Chondrocyte (in vitro differentiated cells): ENCODE measurements at regions not wholly inside any gene's neighbourhood (a gene's known extent, or its start where the extent isn't known, plus 50 kb on each side); places are given as distances from the start of the nearest gene placed in this dataset.

Experiments
- DNase-seq: peaks from one replicate; pipeline ENCODE4 v3.0.0; 2021; ENCODE audit warnings: mixed read lengths, low spot score
- H3K27ac Mint-ChIP-seq: one replicate; pipeline ENCODE4 v1.8.0; 2021; ENCODE audit warnings: mild to moderate bottlenecking, moderate library complexity, mixed read lengths; ENCODE audit not compliant: unreplicated experiment
- H3K27me3 Mint-ChIP-seq: 2 replicates; pipeline ENCODE4 v1.8.0; 2021; ENCODE audit warnings: low read depth, mixed read lengths
- H3K36me3 Mint-ChIP-seq: 2 replicates; pipeline ENCODE4 v1.8.0; 2021; ENCODE audit warnings: low read depth, mixed read lengths
- H3K4me1 Mint-ChIP-seq: 2 replicates; pipeline ENCODE4 v1.8.0; 2021; ENCODE audit warnings: low read depth, mild to moderate bottlenecking, mixed read lengths
- H3K4me3 Mint-ChIP-seq: one replicate; pipeline ENCODE4 v1.8.0; 2021; ENCODE audit warnings: mild to moderate bottlenecking, moderate library complexity, mixed read lengths; ENCODE audit not compliant: unreplicated experiment
- H3K9me3 Mint-ChIP-seq: 2 replicates; pipeline ENCODE4 v1.8.0; 2021; ENCODE audit warnings: low read depth, mixed read lengths
- TF ChIP-seq, protein P1 (sequence below): fragments of 200-600 bp; sonication (generic); IDR thresholded peaks from 2 replicates; pipeline ENCODE4 v1.5.0; 2021; ENCODE audit warnings: antibody characterized with exemption, mild to moderate bottlenecking, moderate library complexity

DNA sequence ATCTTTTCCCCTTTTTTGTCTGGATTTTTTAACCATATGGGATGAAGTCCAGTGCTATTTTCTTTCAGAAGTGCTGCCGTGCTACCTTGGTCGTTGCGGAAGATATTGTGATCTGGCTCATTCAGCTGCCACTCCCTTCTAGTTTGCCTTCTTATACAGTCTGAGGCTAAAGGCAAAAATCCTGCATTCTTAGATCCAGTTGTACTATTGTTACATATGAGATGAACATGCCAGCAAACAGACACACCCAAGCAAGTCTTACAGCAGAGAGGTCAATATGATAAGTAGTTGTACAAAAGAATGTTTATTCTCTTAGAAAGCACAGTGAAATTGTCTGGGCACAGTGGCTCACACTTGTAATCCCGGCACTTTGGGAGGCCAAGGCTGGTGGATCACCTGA is 108.0 kb upstream of the COX10 start:
- Mint-ChIP-seq H3K36me3 (no peaks in the 10 kb centered on the region), H3K27ac (no peak overlapping the region), H3K4me3 (no peak overlapping the region), H3K27me3 (no peaks in the 10 kb centered on the region), H3K9me3 (peaks cover 4% of the 10 kb centered on the region), H3K4me1 (peaks cover 5% of the 10 kb centered on the region)
- TF ChIP-seq, protein P1, sequence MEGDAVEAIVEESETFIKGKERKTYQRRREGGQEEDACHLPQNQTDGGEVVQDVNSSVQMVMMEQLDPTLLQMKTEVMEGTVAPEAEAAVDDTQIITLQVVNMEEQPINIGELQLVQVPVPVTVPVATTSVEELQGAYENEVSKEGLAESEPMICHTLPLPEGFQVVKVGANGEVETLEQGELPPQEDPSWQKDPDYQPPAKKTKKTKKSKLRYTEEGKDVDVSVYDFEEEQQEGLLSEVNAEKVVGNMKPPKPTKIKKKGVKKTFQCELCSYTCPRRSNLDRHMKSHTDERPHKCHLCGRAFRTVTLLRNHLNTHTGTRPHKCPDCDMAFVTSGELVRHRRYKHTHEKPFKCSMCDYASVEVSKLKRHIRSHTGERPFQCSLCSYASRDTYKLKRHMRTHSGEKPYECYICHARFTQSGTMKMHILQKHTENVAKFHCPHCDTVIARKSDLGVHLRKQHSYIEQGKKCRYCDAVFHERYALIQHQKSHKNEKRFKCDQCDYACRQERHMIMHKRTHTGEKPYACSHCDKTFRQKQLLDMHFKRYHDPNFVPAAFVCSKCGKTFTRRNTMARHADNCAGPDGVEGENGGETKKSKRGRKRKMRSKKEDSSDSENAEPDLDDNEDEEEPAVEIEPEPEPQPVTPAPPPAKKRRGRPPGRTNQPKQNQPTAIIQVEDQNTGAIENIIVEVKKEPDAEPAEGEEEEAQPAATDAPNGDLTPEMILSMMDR: no peak
- DNase-seq: no peak

DNA sequence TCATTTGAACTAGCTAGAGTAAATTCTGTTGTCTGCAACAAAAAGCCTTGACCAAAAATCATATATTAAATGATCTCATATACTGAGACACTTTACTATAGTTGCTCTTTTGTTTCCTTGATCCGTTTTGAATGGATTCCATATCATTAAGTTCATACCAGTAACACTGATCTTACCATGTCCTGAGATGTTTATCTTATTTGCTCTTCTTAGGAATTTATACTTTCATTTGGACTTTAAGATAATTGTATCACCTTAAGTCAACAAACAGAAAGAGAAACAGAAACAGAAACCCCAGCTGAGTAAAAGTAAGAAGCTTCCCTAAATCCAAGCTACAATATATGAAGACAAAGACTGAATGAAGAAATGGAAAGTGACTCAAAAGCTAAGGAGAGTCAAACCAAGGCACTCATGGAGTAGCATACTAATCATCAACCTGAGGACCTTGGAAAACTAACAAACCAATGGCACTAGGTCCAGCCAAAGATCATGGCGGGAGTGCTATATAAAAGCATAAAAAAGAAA is 106.5 kb upstream of the COX10 start:
- no peak for DNase-seq
- H3K9me3 Mint-ChIP-seq: peaks cover 4% of the 10 kb centered on the region
- H3K27ac Mint-ChIP-seq: no peak overlapping the region
- no peaks in the 10 kb centered on the region for H3K27me3 Mint-ChIP-seq
- no peaks in the 10 kb centered on the region for H3K36me3 Mint-ChIP-seq
- no peak overlapping the region for H3K4me3 Mint-ChIP-seq
- TF ChIP-seq, protein P1: no peak
- H3K4me1 Mint-ChIP-seq: no peaks in the 10 kb centered on the region

GRCh38 chr17:13967416-13967815 is 101.9 kb upstream of the COX10 start:
- no peaks in the 10 kb centered on the region for H3K36me3 Mint-ChIP-seq
- no peaks in the 10 kb centered on the region for H3K27me3 Mint-ChIP-seq
- TF ChIP-seq, protein P1: no peak
- H3K27ac Mint-ChIP-seq: no peak overlapping the region
- no peak overlapping the region for H3K4me3 Mint-ChIP-seq
- peaks cover 4% of the 10 kb centered on the region for H3K9me3 Mint-ChIP-seq
- DNase-seq: no peak
- H3K4me1 Mint-ChIP-seq: no peaks in the 10 kb centered on the region

GRCh38 chr17:13970531-13970930 is 98.8 kb upstream of the COX10 start:
- Mint-ChIP-seq H3K4me1 (no peaks in the 10 kb centered on the region), H3K4me3 (no peak overlapping the region), H3K36me3 (no peaks in the 10 kb centered on the region), H3K27ac (peak overlapping the region; percentile 6), H3K27me3 (no peaks in the 10 kb centered on the region), H3K9me3 (no peaks in the 10 kb centered on the region)
- TF ChIP-seq, protein P1: no peak
- DNase-seq: no peak

DNA sequence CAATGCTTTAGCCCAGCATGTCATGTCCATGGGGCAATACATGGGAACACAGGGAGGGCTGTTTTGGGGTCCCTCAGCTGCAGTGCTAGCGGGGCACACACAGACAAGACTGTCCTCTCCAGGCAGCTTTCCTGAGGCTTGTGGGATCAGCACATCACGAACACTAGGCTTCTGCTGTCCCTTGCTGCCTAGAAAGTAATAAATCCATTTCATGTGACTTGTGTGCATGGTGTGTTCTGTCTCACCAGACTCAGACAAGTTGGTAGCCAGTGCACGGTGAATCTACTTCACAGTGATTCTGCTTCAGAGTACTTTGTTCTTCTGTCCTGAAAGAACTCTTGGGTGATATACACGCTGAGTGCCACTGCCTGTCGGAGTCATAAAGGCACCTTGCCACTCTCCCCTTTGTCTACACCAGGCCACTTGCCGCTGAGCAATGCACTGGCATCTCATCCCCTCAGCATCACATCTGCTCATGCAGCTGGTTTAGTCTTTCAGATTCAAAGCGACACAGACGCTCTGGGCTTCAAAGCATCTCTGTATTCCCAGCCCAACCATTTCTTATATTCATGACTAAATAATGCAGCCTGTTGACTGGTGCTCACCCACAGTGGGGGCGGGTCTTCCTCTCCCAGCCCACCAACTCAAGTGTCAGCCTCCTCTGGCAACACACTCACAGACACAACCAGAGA is 95.2 kb upstream of the COX10 start:
- Mint-ChIP-seq H3K27me3 (no peaks in the 10 kb centered on the region), H3K36me3 (peaks cover 2% of the 10 kb centered on the region), H3K27ac (no peak overlapping the region)

More for the DNA sequence above, 95.2 kb upstream of the COX10 start:
- Mint-ChIP-seq H3K4me3 (no peak overlapping the region), H3K4me1 (no peaks in the 10 kb centered on the region), H3K9me3 (peaks cover 3% of the 10 kb centered on the region)
- TF ChIP-seq, protein P1: no peak
- DNase-seq: no peak
